ENCODE measurements at regions not wholly inside any gene's neighbourhood (a gene's known extent, or its start where the extent isn't known, plus 50 kb on each side); places are given as distances from the start of the nearest gene placed in this dataset.

GRCh38 chr13:109957875-109958274 is 171.5 kb upstream of the IRS2 start:
- H3K27me3 ChIP-seq (ENCODE audit: control insufficient read depth, insufficient read depth, low read length), result peaks cover 2% of the 10 kb centered on the region
- H3K4me3 ChIP-seq (ENCODE audit: low read depth, low read length), result no peak overlapping the region
- POLR2A ChIA-PET, result no interaction called here
- TF ChIP-seq CTCF (IDR thresholded peaks at IDR 0.05; ENCODE audit: low read depth, low read length), result no peak
- CTCF ChIA-PET, result no interaction called here
- peaks cover 3% of the 10 kb centered on the region; the same call in 1 of the 2 replicates for H3K9me3 ChIP-seq (ENCODE audit: control insufficient read depth, insufficient read depth, low read length)
- DNase-seq (ENCODE audit: low read depth, low spot score), result no peak
- no peak overlapping the region for H3K27ac ChIP-seq (ENCODE audit: low read depth, low read length)

GRCh38 chr13:109955598-109955997 is 169.2 kb upstream of the IRS2 start:
- DNase-seq (ENCODE audit: low read depth, low spot score), result peak; percentile 13
- H3K9me3 ChIP-seq (ENCODE audit: control insufficient read depth, insufficient read depth, low read length), result peaks cover 3% of the 10 kb centered on the region; the same call in 1 of the 2 replicates
- H3K27me3 ChIP-seq (ENCODE audit: control insufficient read depth, insufficient read depth, low read length), result peaks cover 2% of the 10 kb centered on the region
- CTCF ChIA-PET, result no interaction called here
- no peak overlapping the region for H3K4me3 ChIP-seq (ENCODE audit: low read depth, low read length)
- POLR2A ChIA-PET, result no interaction called here
- no peak overlapping the region for H3K27ac ChIP-seq (ENCODE audit: low read depth, low read length)
- no peak for TF ChIP-seq CTCF (IDR thresholded peaks at IDR 0.05; ENCODE audit: low read depth, low read length)

GRCh38 chr13:109954441-109954840 is 168.1 kb upstream of the IRS2 start:
- no peak for DNase-seq (ENCODE audit: low read depth, low spot score)
- peaks cover 3% of the 10 kb centered on the region; the same call in 1 of the 2 replicates for H3K9me3 ChIP-seq (ENCODE audit: control insufficient read depth, insufficient read depth, low read length)
- no peak overlapping the region for H3K4me3 ChIP-seq (ENCODE audit: low read depth, low read length)
- CTCF ChIA-PET, result interaction anchor here (0.6 kb wide), 1 partner anchor 582 kb away, joined by 5 read pairs; no protein-coding TSS in a partner anchor
- H3K27ac ChIP-seq (ENCODE audit: low read depth, low read length), result no peak overlapping the region
- TF ChIP-seq CTCF (IDR thresholded peaks at IDR 0.05; ENCODE audit: low read depth, low read length), result no peak
- peaks cover 2% of the 10 kb centered on the region for H3K27me3 ChIP-seq (ENCODE audit: control insufficient read depth, insufficient read depth, low read length)
- POLR2A ChIA-PET, result no interaction called here

- no peak overlapping the region for H3K27ac ChIP-seq (ENCODE audit: low read depth, low read length)
- TF ChIP-seq CTCF (IDR thresholded peaks at IDR 0.05; ENCODE audit: low read depth, low read length), result no peak
- POLR2A ChIA-PET, result no interaction called here
- H3K27me3 ChIP-seq (ENCODE audit: control insufficient read depth, insufficient read depth, low read length), result no peaks in the 10 kb centered on the region
- CTCF ChIA-PET, result no interaction called here
- no peak overlapping the region for H3K4me3 ChIP-seq (ENCODE audit: low read depth, low read length)
- no peaks in the 10 kb centered on the region for H3K9me3 ChIP-seq (ENCODE audit: control insufficient read depth, insufficient read depth, low read length)
- DNase-seq (ENCODE audit: low read depth, low spot score), result no peak
These were observed 165.1 kb upstream of the IRS2 start for GRCh38 chr13:109951491-109951890.

- TF ChIP-seq CTCF (IDR thresholded peaks at IDR 0.05; ENCODE audit: low read depth, low read length), result no peak
- Histone ChIP-seq H3K27ac (ENCODE audit: low read depth, low read length) (no peak overlapping the region), H3K4me3 (ENCODE audit: low read depth, low read length) (no peak overlapping the region), H3K27me3 (ENCODE audit: control insufficient read depth, insufficient read depth, low read length) (no peaks in the 10 kb centered on the region), H3K9me3 (ENCODE audit: control insufficient read depth, insufficient read depth, low read length) (no peaks in the 10 kb centered on the region; the same call in 1 of the 2 replicates)
- ChIA-PET POLR2A (no interaction called here), CTCF (no interaction called here)
- no peak for DNase-seq (ENCODE audit: low read depth, low spot score)
These were observed 163.0 kb upstream of the IRS2 start for GRCh38 chr13:109949397-109949796.
